IPS-18a (cell line): ENCODE measurements at regions not wholly inside any gene's neighbourhood (a gene's known extent, or its start where the extent isn't known, plus 50 kb on each side); places are given as distances from the start of the nearest gene placed in this dataset.

Experiments used
- H3K27ac ChIP-seq: one replicate; pipeline ENCODE4 v1.5.1; 2013; ENCODE audit warnings: low read length
- H3K27me3 ChIP-seq: one replicate; pipeline ENCODE4 v1.6.1; 2013; ENCODE audit warnings: mild to moderate bottlenecking, low read length; ENCODE audit not compliant: control insufficient read depth, insufficient read depth
- H3K36me3 ChIP-seq: one replicate; pipeline ENCODE4 v1.6.1; 2013; ENCODE audit warnings: low read depth, low read length; ENCODE audit not compliant: control insufficient read depth
- H3K4me1 ChIP-seq: one replicate; pipeline ENCODE4 v1.6.1; 2013; ENCODE audit warnings: low read depth, low read length; ENCODE audit not compliant: control insufficient read depth
- H3K4me3 ChIP-seq: one replicate; pipeline ENCODE4 v1.5.1; 2013; ENCODE audit warnings: low read length
- H3K9ac ChIP-seq: one replicate; pipeline ENCODE4 v1.6.1; 2013; ENCODE audit warnings: mild to moderate bottlenecking, low read length, moderate library complexity
- H3K9me3 ChIP-seq: one replicate; pipeline ENCODE4 v1.6.1; 2013; ENCODE audit warnings: low read depth, low read length; ENCODE audit not compliant: control insufficient read depth

DNA sequence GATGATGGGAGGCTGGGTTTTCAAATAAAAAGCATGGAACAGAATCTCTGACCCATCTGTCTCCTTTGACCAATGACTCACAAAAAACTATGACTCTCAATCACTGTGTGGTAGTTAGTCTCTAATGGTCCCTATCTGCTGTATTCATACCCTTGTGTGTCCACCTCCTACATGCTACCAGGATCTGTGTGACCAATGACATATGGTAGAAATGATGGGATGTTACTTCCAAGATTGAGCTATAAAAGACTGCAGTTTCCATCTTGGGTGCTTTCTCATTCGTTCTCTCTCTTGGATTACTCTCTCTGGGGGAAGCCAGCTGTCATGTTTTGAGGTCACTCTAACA lies 144.7 kb upstream of the BTG1 start:
- no peak overlapping the region for H3K27ac ChIP-seq

GRCh38 chr12:92289629-92290349 lies 144.1 kb upstream of the BTG1 start:
- Histone ChIP-seq H3K27me3 (no peaks in the 10 kb centered on the region), H3K4me3 (no peak overlapping the region), H3K36me3 (no peaks in the 10 kb centered on the region), H3K9ac (no peak overlapping the region), H3K4me1 (no peaks in the 10 kb centered on the region), H3K9me3 (no peaks in the 10 kb centered on the region), H3K27ac (no peak overlapping the region)

More for the DNA sequence above, 144.7 kb upstream of the BTG1 start:
- Histone ChIP-seq H3K36me3 (no peaks in the 10 kb centered on the region), H3K9ac (no peak overlapping the region), H3K27me3 (no peaks in the 10 kb centered on the region), H3K4me3 (no peak overlapping the region), H3K4me1 (no peaks in the 10 kb centered on the region), H3K9me3 (no peaks in the 10 kb centered on the region)

DNA sequence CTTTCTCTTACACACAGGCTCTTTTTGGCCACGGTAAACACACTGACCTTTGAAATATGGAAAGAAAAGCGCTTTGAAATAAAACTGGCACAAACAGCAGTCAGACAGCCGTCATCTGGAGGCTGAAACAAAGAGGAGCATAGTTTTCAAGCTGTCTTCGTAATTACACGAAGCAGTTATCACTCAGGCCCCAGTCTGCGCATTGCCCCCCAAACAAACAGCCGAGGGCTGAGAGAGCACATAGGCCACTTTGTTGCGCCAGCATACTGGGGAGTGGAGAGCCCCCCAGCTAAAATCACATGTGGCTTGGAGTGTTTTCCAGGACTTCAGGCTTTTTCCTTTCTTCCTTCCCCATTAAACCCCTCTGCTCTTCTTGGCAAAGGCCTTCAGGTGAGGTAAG lies 142.9 kb upstream of the BTG1 start:
- H3K9me3 ChIP-seq = no peaks in the 10 kb centered on the region
- H3K36me3 ChIP-seq = no peaks in the 10 kb centered on the region
- H3K27ac ChIP-seq = no peak overlapping the region
- H3K27me3 ChIP-seq = no peaks in the 10 kb centered on the region
- no peak overlapping the region for H3K9ac ChIP-seq
- no peak overlapping the region for H3K4me3 ChIP-seq
- H3K4me1 ChIP-seq = no peaks in the 10 kb centered on the region

DNA sequence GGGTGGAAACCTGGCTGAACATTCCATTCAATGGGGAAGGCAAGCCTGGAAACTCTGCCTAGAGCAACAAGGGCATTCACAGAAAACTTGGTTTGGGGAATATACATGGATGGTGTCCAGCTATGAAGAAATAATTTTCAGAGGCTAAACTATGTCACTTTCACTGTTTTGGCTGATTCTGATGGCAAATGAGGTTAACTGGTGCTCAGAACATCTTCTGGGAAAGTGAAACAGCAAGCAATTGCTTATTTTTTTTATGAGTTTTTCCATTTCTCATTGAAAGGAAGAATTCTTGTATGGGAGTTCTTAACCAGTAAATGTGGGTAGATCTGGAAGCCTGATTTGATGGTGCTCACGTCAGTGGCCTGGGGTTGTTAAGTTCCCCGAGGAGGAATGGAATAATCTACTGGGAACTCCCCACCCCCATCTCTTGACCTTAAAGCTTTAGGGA lies 132.8 kb upstream of the BTG1 start:
- H3K4me1 ChIP-seq = no peaks in the 10 kb centered on the region
- no peaks in the 10 kb centered on the region for H3K36me3 ChIP-seq
- no peaks in the 10 kb centered on the region for H3K9me3 ChIP-seq
- no peak overlapping the region for H3K9ac ChIP-seq
- no peaks in the 10 kb centered on the region for H3K27me3 ChIP-seq
- H3K4me3 ChIP-seq = no peak overlapping the region
- no peak overlapping the region for H3K27ac ChIP-seq

DNA sequence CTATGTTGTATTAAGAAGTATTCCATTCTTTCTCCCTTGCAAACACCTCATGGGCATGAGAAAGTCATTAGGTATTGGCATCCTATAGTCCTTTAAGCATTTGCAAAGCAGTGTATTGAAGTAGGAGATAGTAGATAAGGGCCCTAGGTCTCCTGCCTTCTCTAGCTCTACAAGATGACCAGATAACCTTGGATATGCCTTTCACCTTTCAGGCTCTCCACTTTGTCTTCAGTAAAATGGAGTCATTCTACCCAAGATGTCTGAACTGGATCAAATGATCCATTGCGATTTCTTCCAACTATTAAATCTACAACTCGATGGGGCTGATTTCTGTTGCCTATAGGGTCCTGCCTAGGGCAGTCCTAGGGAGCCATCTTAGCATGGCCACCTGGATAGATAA lies 132.1 kb upstream of the BTG1 start:
- H3K4me1 ChIP-seq = peaks cover 2% of the 10 kb centered on the region
- H3K4me3 ChIP-seq = no peak overlapping the region
- no peaks in the 10 kb centered on the region for H3K36me3 ChIP-seq
- no peak overlapping the region for H3K27ac ChIP-seq
- H3K9ac ChIP-seq = no peak overlapping the region
- H3K9me3 ChIP-seq = no peaks in the 10 kb centered on the region
- H3K27me3 ChIP-seq = no peaks in the 10 kb centered on the region

- no peak overlapping the region for H3K4me3 ChIP-seq
- H3K4me1 ChIP-seq = peaks cover 7% of the 10 kb centered on the region
- H3K27ac ChIP-seq = no peak overlapping the region
- H3K27me3 ChIP-seq = no peaks in the 10 kb centered on the region
- no peak overlapping the region for H3K9ac ChIP-seq
- no peaks in the 10 kb centered on the region for H3K36me3 ChIP-seq
- no peaks in the 10 kb centered on the region for H3K9me3 ChIP-seq
Measured at GRCh38 chr12:92276276-92276675, 130.6 kb upstream of the BTG1 start.

DNA sequence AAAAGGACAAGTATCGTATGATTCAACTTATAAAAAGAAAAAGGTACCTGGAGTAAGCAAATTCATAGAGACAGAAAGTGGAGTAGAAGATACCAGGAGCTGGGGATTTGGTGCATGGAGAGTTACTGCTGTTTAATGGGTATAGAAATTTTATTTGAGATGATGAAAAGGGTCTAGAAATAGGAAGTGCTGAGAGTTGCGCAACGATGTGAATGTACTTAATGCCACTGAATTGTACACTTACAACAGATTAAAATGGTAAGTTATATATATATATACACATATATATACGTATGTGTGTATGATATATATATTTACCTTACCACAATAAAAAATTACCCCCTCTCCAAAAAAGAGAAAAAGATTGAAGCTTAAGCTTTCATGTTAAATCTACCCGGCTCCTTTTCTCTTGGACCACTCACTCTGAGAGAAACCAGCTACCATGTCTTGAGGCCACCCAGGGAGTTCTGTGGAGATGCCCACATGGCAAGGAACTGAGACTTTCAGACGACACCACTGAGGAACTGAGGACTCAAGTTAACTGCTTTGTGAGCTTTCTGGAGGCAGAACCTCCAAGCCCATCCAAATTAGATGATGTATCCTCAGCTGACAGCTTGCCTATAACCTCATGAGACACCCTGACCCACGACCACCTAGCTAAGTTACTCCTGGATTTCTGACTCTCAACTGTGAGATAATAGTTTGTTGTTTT lies 130.0 kb upstream of the BTG1 start:
- no peaks in the 10 kb centered on the region for H3K36me3 ChIP-seq
- peaks cover 7% of the 10 kb centered on the region for H3K4me1 ChIP-seq
- H3K9ac ChIP-seq = no peak overlapping the region
- no peaks in the 10 kb centered on the region for H3K9me3 ChIP-seq
- no peak overlapping the region for H3K27ac ChIP-seq
- H3K27me3 ChIP-seq = no peaks in the 10 kb centered on the region
- no peak overlapping the region for H3K4me3 ChIP-seq

- peaks cover 7% of the 10 kb centered on the region for H3K4me1 ChIP-seq
Measured at GRCh38 chr12:92273076-92273475, 127.4 kb upstream of the BTG1 start.

DNA sequence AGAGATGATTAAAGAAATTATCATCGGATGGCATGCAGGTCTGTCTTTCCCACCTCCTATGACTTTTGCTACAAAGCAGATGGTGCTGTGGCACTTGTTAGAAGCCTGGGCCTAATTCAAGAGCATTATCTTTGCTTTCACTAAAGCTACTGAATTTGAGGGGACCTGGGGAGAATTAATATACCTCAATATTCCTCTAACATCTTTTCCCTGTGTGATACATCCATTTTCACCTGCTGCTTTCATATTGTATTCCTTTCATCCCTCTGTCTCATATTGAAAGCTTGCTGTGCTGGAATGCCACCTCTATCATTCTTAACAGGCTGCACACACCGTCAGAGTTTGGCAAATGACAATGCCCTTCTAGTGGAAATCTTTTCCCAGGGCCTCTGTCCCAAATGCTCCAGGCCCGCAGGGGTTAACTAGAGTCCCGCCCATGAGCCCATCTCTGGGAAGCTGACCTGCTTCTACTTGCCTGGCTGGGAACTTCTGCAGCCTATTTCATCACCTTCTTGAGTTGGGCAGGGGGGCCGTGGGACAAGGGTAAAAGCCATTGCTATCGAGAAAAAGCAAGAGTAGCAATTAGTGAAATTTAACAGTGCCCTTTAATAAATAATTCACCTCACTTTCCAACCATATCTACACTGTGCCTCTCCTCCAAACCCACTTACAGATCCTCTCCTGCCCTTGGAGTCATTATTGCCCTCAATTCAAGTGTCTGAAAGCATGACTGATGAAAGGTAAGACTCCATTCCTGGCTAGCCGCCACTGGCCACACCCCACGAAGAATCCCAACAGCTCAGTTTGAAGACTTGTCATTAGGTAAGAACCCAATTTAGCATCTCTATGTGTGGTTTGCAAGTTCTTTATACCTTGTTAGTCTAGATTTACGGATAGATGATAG lies 126.7 kb upstream of the BTG1 start:
- Histone ChIP-seq H3K9me3 (no peaks in the 10 kb centered on the region), H3K4me3 (no peak overlapping the region), H3K4me1 (peaks cover 7% of the 10 kb centered on the region)

More at GRCh38 chr12:92273076-92273475, 127.4 kb upstream of the BTG1 start:
- Histone ChIP-seq H3K27ac (no peak overlapping the region), H3K9ac (no peak overlapping the region), H3K9me3 (no peaks in the 10 kb centered on the region), H3K4me3 (no peak overlapping the region), H3K27me3 (no peaks in the 10 kb centered on the region), H3K36me3 (no peaks in the 10 kb centered on the region)

GRCh38 chr12:92271341-92271740 lies 125.7 kb upstream of the BTG1 start:
- Histone ChIP-seq H3K9ac (no peak overlapping the region), H3K9me3 (no peaks in the 10 kb centered on the region), H3K27ac (no peak overlapping the region), H3K4me3 (no peak overlapping the region), H3K27me3 (no peaks in the 10 kb centered on the region), H3K36me3 (no peaks in the 10 kb centered on the region), H3K4me1 (peaks cover 7% of the 10 kb centered on the region)

More for the DNA sequence above, 126.7 kb upstream of the BTG1 start:
- H3K27ac ChIP-seq = no peak overlapping the region
- H3K27me3 ChIP-seq = no peaks in the 10 kb centered on the region
- H3K36me3 ChIP-seq = no peaks in the 10 kb centered on the region
- no peak overlapping the region for H3K9ac ChIP-seq

DNA sequence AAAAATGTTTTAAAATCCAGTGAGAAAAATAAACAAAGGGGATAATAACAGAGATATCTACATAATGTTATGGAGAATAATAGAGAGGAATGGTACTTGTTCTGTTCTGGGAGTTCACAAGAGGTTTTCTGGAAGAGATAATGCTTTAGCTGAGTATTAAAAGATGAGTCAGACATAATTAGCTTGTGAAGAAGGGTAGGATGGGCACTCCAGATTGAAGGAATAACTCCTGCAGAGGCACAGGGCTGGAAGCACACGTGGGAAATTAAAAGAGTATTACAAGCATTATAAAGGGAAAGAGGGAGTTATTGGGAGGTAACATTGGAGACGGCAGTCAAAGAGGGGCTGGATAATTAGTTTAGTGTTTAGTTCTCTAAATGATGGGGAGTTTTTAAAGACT lies 124.9 kb upstream of the BTG1 start:
- no peaks in the 10 kb centered on the region for H3K9me3 ChIP-seq
- H3K27me3 ChIP-seq = no peaks in the 10 kb centered on the region
- no peak overlapping the region for H3K9ac ChIP-seq
- H3K36me3 ChIP-seq = no peaks in the 10 kb centered on the region
- H3K4me1 ChIP-seq = peaks cover 7% of the 10 kb centered on the region
- no peak overlapping the region for H3K27ac ChIP-seq
- no peak overlapping the region for H3K4me3 ChIP-seq
